Activated CD4-positive, alpha-beta memory T cell treated with anti-CD3 and anti-CD28 coated beads for 36 hours (primary cell): ENCODE measurements at regions not wholly inside any gene's neighbourhood (a gene's known extent, or its start where the extent isn't known, plus 50 kb on each side); places are given as distances from the start of the nearest gene placed in this dataset.
A peak's percentile ranks its signal among the peaks of the same experiment; 100 is the strongest.

Experiments used
- CTCF ChIA-PET: fragments of 350-600 bp; sonication (Branson Sonifier 250); formaldehyde crosslinking; loops from one replicate; lab custom pipeline; 2021; ENCODE audit warnings: antibody characterized with exemption, inconsistent platforms; lab: Charles Lee
- POLR2A ChIA-PET: fragments of 350-600 bp; sonication (Branson Sonifier 250); formaldehyde crosslinking; loops from one replicate; lab custom pipeline; 2021; ENCODE audit warnings: antibody characterized with exemption; lab: Charles Lee
- DNase-seq: peaks from one replicate; pipeline ENCODE4 v3.0.0-alpha.2; 2020
- H3K27ac Mint-ChIP-seq: one replicate; pipeline ENCODE4 v1.8.0; 2021; ENCODE audit warnings: mixed read lengths
- H3K27me3 Mint-ChIP-seq: one replicate; pipeline ENCODE4 v1.8.0; 2021; ENCODE audit warnings: mixed read lengths
- H3K36me3 Mint-ChIP-seq: one replicate; pipeline ENCODE4 v1.8.0; 2021; ENCODE audit warnings: mixed read lengths
- H3K4me1 Mint-ChIP-seq: one replicate; pipeline ENCODE4 v1.8.0; 2021; ENCODE audit warnings: low read depth, mixed read lengths
- H3K4me3 Mint-ChIP-seq: one replicate; pipeline ENCODE4 v1.8.0; 2021; ENCODE audit warnings: mild to moderate bottlenecking, mixed read lengths
- H3K9me3 Mint-ChIP-seq: one replicate; pipeline ENCODE4 v1.8.0; 2021; ENCODE audit warnings: mixed read lengths
- intact Hi-C: fragments of 100-400 bp; cut with micrococcal nuclease; formaldehyde crosslinking; loops from one replicate; pipeline ENCODE4 v1.15.1; 2023

DNA sequence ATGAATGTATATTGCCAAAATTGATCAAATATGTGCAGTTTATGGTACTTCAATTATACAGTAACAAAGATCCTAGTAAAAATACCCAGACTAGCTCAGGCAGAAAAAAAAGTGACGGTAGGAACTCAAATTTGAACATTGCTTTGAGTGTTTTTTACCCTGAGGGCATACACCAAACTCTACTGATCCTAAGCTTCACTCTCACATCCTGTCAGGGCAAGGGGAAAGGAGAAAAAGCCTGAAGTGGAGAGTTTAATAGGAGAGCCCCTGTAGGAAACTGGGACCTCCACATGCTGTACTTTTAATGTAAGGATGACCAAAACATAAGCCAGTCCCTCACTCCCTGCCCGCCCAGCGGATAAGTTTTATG, 59.8 kb upstream of the GNG12 start:
- Mint-ChIP-seq H3K27ac (no peak overlapping the region), H3K36me3 (no peaks in the 10 kb centered on the region), H3K4me3 (no peak overlapping the region), H3K4me1 (peaks cover 3% of the 10 kb centered on the region), H3K27me3 (peaks cover 12% of the 10 kb centered on the region), H3K9me3 (no peaks in the 10 kb centered on the region)
- intact Hi-C loops: no loop called here
- ChIA-PET POLR2A (no interaction called here), CTCF (no interaction called here)
- DNase-seq: no peak

- Mint-ChIP-seq H3K36me3 (no peaks in the 10 kb centered on the region), H3K4me3 (no peak overlapping the region), H3K4me1 (peaks cover 3% of the 10 kb centered on the region), H3K9me3 (no peaks in the 10 kb centered on the region), H3K27ac (no peak overlapping the region), H3K27me3 (peaks cover 14% of the 10 kb centered on the region)
- POLR2A ChIA-PET: no interaction called here
- no peak for DNase-seq
- intact Hi-C loops: no loop called here
- CTCF ChIA-PET: no interaction called here
Observed at GRCh38 chr1:67892476-67893125, 59.3 kb upstream of the GNG12 start.

- intact Hi-C loops: no loop called here
- H3K9me3 Mint-ChIP-seq: no peaks in the 10 kb centered on the region
- H3K36me3 Mint-ChIP-seq: no peaks in the 10 kb centered on the region
- no peak overlapping the region for H3K4me3 Mint-ChIP-seq
- peaks cover 3% of the 10 kb centered on the region for H3K4me1 Mint-ChIP-seq
- H3K27me3 Mint-ChIP-seq: peaks cover 15% of the 10 kb centered on the region
- ChIA-PET CTCF (no interaction called here), POLR2A (no interaction called here)
- no peak overlapping the region for H3K27ac Mint-ChIP-seq
- DNase-seq: no peak
Observed at GRCh38 chr1:67890857-67891256, 57.6 kb upstream of the GNG12 start.

DNA sequence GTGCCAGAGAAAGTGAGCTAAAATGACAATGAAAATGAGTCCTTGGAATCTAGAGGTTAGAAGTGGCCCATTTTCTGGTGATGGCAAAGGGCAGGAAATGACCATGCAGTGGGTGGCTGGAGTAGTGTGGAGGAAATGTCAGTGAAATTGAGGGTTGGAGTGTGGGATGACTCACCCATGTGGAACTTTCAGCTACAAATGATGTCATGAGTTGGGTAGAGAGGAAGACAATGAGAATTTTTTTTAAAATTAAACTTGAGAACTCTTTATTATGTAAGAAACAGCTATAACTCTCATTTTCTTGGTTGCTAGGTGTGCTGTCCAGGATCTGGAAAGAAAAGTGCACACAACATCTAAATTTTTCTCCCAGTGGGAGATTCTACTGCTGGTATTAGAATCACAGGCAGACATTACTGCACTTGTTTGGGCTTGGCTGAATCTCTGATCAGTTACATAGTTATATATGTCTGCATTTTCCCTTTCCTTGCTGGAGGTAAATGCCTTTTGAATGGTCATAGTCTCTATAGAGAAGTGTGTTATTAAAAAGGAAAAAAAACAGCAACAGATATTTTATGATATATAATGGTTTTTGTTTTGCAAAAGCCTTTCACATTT, 56.8 kb upstream of the GNG12 start:
- DNase-seq: peak; percentile 25
- Mint-ChIP-seq H3K4me3 (no peak overlapping the region), H3K9me3 (no peaks in the 10 kb centered on the region), H3K27me3 (peaks cover 18% of the 10 kb centered on the region), H3K36me3 (no peaks in the 10 kb centered on the region), H3K4me1 (peaks cover 3% of the 10 kb centered on the region), H3K27ac (no peak overlapping the region)
- ChIA-PET POLR2A (no interaction called here), CTCF (no interaction called here)
- intact Hi-C loops: no loop called here

- Mint-ChIP-seq H3K27me3 (peaks cover 18% of the 10 kb centered on the region), H3K4me1 (peaks cover 3% of the 10 kb centered on the region), H3K36me3 (no peaks in the 10 kb centered on the region), H3K4me3 (no peak overlapping the region), H3K27ac (no peak overlapping the region), H3K9me3 (no peaks in the 10 kb centered on the region)
- CTCF ChIA-PET: no interaction called here
- intact Hi-C loops: no loop called here
- POLR2A ChIA-PET: no interaction called here
- DNase-seq: no peak
Observed at GRCh38 chr1:67889466-67889865, 56.2 kb upstream of the GNG12 start.

DNA sequence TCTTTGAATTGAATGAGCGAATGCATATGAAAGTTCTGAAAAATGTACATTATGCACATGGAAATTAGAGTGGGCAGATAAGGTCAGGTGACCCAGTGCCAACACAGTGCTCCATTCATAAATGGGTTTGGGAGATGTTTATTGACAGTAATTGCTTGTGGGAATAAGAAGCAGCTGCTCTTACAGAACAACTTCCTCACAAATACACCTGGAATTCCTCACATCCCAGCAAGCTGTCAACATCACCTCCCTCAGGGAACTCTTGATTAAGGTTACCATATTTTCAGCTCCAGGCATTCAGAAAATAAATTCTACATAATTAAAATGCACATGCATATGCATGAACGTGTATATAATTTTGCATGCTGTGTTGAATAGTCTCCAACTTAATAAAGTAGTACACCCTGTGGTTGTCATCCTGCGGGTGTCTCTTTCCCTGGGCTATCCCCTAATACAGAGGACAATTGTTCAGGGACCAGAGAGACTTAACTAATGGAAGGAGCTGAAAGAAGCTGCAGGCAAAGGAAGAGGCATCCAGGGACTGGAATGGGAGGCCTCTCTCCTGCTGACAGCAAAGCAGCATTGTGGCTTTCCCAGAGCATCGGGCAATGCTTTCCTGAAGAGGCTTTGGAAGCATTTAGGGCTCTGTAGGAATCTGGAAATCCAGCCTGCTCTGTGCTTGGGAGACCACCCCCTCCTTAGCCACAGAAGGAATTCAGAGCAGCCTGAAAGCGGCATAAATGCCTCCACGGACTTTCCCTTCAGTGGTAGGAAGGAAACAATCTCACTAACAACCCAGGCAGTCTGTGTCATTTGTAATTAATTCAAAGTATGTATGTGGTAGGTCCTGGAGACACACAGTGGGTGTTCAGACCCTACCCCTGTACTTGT, 55.2 kb upstream of the GNG12 start:
- Mint-ChIP-seq H3K4me3 (no peak overlapping the region), H3K27ac (no peak overlapping the region), H3K36me3 (no peaks in the 10 kb centered on the region), H3K9me3 (no peaks in the 10 kb centered on the region), H3K27me3 (peaks cover 21% of the 10 kb centered on the region), H3K4me1 (peaks cover 3% of the 10 kb centered on the region)
- CTCF ChIA-PET: no interaction called here
- no peak for DNase-seq
- intact Hi-C loops: no loop called here
- POLR2A ChIA-PET: no interaction called here

GRCh38 chr1:67887146-67887545, 53.9 kb upstream of the GNG12 start:
- Mint-ChIP-seq H3K36me3 (no peaks in the 10 kb centered on the region), H3K27me3 (peaks cover 21% of the 10 kb centered on the region), H3K27ac (no peak overlapping the region), H3K4me1 (peaks cover 3% of the 10 kb centered on the region), H3K4me3 (no peak overlapping the region), H3K9me3 (no peaks in the 10 kb centered on the region)
- DNase-seq: no peak
- ChIA-PET CTCF (no interaction called here), POLR2A (no interaction called here)
- intact Hi-C loops: no loop called here

GRCh38 chr1:67886076-67886475, 52.8 kb upstream of the GNG12 start:
- no peak for DNase-seq
- no peaks in the 10 kb centered on the region for H3K36me3 Mint-ChIP-seq
- H3K27me3 Mint-ChIP-seq: peaks cover 14% of the 10 kb centered on the region
- peaks cover 3% of the 10 kb centered on the region for H3K4me1 Mint-ChIP-seq
- H3K4me3 Mint-ChIP-seq: no peak overlapping the region
- intact Hi-C loops: no loop called here
- CTCF ChIA-PET: no interaction called here
- POLR2A ChIA-PET: no interaction called here
- H3K9me3 Mint-ChIP-seq: no peaks in the 10 kb centered on the region
- H3K27ac Mint-ChIP-seq: no peak overlapping the region

- H3K4me3 Mint-ChIP-seq: no peak overlapping the region
- peaks cover 13% of the 10 kb centered on the region for H3K27me3 Mint-ChIP-seq
- no peak overlapping the region for H3K27ac Mint-ChIP-seq
- no peaks in the 10 kb centered on the region for H3K9me3 Mint-ChIP-seq
- intact Hi-C loops: no loop called here
- no peaks in the 10 kb centered on the region for H3K36me3 Mint-ChIP-seq
- DNase-seq: no peak
- no peaks in the 10 kb centered on the region for H3K4me1 Mint-ChIP-seq
- CTCF ChIA-PET: no interaction called here
- POLR2A ChIA-PET: no interaction called here
Observed at GRCh38 chr1:67883069-67883468, 49.8 kb upstream of the GNG12 start.
